Myocyte (in vitro differentiated cells): ENCODE measurements at regions not wholly inside any gene's neighbourhood (a gene's known extent, or its start where the extent isn't known, plus 50 kb on each side); places are given as distances from the start of the nearest gene placed in this dataset.

Experiments used
- DNase-seq: peaks from one replicate; pipeline ENCODE4 v3.0.0-alpha.2; 2012; ENCODE audit warnings: low read depth

- DNase-seq = no peak
Observed at GRCh38 chr5:117456866-117457470, 882.3 kb upstream of the SEMA6A start.

GRCh38 chr5:117455236-117456233 lies 880.9 kb upstream of the SEMA6A start:
- no peak for DNase-seq

DNA sequence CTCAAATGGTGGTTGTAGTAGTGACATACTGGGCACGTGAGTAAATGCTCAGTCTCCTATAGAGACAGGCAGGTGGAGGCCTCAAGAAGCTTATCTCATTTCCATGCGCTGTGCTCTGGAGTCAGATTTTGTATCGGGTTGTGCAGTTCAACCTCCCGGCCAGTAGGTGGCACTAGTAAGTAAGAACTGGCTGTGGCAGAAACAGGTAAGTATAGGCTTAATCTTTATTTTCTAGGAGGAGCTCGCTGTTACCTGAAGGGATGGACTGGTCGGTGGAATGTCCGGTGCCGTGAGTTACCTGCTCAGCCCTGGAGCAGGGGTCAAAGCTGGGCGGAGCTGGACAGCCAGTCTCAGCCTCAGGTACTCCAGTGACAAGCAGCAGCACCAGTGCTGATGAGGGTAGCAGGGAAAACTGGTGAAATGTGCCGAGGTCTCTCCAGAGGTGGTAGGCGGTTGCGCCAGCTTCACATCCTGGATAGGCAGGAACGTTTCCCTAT lies 880.1 kb upstream of the SEMA6A start:
- peak; percentile 26 for DNase-seq

- no peak for DNase-seq
Observed at GRCh38 chr5:117436846-117437245, 862.2 kb upstream of the SEMA6A start.

DNA sequence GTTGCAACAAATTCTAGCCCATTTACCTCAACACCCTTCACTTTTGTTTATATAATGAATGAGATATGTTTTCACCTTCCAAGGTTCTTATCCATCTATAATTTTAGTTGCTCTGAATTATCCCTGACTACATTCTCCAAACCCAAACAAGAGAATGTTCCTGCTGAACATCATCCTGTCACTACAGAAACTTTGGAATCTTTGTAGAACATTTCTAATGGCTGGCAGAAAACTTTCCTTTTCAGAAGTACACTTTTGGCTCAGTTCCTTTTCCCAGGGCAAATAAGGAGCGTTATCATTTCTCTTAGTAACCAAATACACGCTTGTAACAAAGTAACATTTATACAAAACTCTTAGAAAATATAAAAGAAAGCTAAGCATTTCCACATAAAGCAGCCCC lies 860.6 kb upstream of the SEMA6A start:
- DNase-seq = no peak

GRCh38 chr5:117434254-117434653 lies 859.6 kb upstream of the SEMA6A start:
- peak; percentile 43 for DNase-seq

GRCh38 chr5:117433818-117434217 lies 859.2 kb upstream of the SEMA6A start:
- no peak for DNase-seq

- DNase-seq = no peak
Observed at GRCh38 chr5:117431091-117431490, 856.5 kb upstream of the SEMA6A start.

- DNase-seq = no peak
Observed at GRCh38 chr5:117425163-117425562, 850.5 kb upstream of the SEMA6A start.

DNA sequence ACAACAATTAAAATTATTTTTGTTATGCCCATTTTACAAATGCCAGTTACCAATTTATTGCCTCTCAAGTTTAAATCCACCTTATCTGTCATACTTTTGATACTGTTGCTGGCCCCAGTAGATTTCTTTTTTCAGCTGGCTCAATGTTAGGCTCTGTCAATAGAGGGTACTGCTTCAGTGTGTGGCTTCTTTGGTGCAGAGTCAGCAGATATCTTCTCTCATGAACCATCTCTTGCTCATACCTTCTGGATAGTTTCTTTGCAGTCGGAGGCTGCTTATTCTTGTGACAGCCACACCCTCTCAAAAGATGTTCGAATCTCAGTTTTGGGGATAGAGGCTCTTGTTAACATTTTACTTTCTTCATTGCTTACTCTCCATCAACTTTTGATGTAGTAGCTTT lies 849.9 kb upstream of the SEMA6A start:
- no peak for DNase-seq

GRCh38 chr5:117417501-117417900 lies 842.9 kb upstream of the SEMA6A start:
- no peak for DNase-seq

GRCh38 chr5:117414926-117415325 lies 840.3 kb upstream of the SEMA6A start:
- no peak for DNase-seq

GRCh38 chr5:117411701-117412100 lies 837.1 kb upstream of the SEMA6A start:
- no peak for DNase-seq

DNA sequence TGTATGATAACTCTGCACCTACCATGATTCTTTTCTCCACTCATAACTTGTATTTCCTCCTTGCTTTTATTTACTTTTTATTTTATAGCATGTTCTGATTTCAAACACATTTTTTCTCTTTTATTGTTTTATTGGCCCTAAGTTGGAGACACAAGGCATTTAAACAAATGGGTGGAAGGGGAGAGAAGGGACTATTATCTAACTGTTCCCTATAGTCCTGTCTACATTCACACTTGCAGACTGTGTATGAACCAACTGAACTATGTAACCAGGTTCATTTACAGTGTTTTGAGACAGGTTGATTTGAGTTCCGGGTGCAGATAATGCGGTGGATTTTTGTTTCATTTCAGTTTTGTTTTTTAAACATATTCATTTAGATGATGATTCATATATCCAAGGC lies 830.6 kb upstream of the SEMA6A start:
- no peak for DNase-seq

- no peak for DNase-seq
Observed at GRCh38 chr5:117394506-117395157, 820.0 kb upstream of the SEMA6A start.

- DNase-seq = no peak
Observed at GRCh38 chr5:117393125-117393524, 818.5 kb upstream of the SEMA6A start.

DNA sequence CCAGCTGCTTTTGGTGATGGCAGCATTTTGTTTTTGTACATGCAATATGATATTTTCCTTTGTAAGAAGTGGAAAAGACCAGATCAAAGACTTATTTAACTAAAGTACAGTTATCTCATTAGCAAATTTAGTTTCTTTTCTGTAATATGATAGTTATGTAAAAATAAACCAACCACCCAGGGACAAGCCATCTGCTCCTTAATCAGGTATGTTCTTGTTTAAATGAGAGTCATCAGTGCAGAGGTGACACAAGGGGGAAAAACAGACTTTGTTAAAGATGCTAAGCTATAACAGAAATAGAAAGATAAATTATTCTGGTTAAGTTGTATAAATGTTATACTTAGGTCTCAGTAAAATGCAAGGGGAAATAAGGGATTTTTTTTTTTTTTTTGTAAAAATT lies 805.7 kb upstream of the SEMA6A start:
- no peak for DNase-seq

- DNase-seq = no peak
Observed at GRCh38 chr5:117379521-117379920, 804.9 kb upstream of the SEMA6A start.

- DNase-seq = no peak
Observed at GRCh38 chr5:117376748-117377147, 802.1 kb upstream of the SEMA6A start.

GRCh38 chr5:117359895-117360294 lies 785.3 kb upstream of the SEMA6A start:
- DNase-seq = no peak

DNA sequence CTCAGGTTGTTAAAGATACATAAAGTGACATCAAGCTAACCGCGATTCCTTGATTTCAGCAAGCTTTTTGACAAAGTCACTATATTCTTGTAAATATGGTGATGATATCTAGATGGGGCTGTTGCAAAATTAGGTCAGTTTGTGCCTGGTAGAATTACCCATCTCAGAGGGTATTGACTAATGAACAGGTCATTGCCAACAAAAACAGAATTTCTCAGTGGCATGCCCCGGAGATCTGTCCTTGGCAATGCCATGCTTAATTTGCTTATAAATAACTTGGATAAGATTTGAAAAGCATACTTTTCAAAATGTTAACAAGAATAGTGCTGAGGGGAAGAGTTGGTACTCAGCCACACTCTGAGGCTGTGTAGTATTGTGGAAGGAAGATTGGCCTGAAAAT lies 783.3 kb upstream of the SEMA6A start:
- no peak for DNase-seq

DNA sequence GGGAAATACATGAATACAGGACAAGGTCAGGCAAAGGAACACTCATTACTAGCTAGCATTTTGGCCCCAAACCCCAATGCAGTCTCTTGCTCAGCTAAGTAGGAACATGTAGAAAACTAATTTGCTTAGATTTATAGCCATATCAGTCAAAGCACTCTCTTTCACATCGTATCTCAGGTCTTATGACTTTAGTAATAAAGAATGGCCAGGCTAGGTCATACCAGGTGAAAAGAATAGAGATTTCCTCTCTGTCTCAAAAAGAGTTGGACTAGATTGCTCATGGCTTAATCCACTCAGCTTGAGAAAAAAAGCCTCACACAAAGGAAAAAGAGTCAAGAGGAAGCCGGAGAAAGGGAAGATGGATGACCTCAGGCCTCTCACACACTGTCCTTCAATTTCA lies 772.7 kb upstream of the SEMA6A start:
- no peak for DNase-seq
